Gastroesophageal sphincter (tissue), 4 donors: ENCODE measurements at regions not wholly inside any gene's neighbourhood (a gene's known extent, or its start where the extent isn't known, plus 50 kb on each side); places are given as distances from the start of the nearest gene placed in this dataset.

ENCODE experiments used
- ATAC-seq: fragments of 150-250 bp; one replicate; pipeline ENCODE4 v1.9.1; 2016; ENCODE audit warnings: mild to moderate bottlenecking, moderate library complexity
- H3K27ac ChIP-seq, 4 donors: fragments of 200-600 bp; sonication (generic) in 3 of 4; 1 replicate in 3 of 4; 2 replicates in 1 of 4; pipeline ENCODE4 v1.5.1; 2016 to 2019
- H3K27me3 ChIP-seq: fragments of 200-600 bp; sonication (generic); one replicate; pipeline ENCODE4 v1.5.1; 2019
- H3K36me3 ChIP-seq, 2 donors: fragments of 200-600 bp; sonication (generic); one replicate each; pipeline ENCODE4 v1.5.1; 2019; ENCODE audit warnings: control low read depth in 1 of 2
- H3K4me1 ChIP-seq, 3 donors: fragments of 200-600 bp; sonication (generic); 1 replicate in 2 of 3; 2 replicates in 1 of 3; pipeline ENCODE4 v1.5.1; 2016 to 2019; ENCODE audit warnings: control low read depth in 2 of 3
- H3K4me3 ChIP-seq, 2 donors: fragments of 200-600 bp; sonication (generic); one replicate each; pipeline ENCODE4 v1.5.1; 2019; ENCODE audit warnings: mild to moderate bottlenecking in 1 of 2, moderate library complexity in 1 of 2
- H3K9me3 ChIP-seq, 3 donors: fragments of 200-600 bp; sonication (generic); one replicate each; pipeline ENCODE4 v1.5.1; 2017 to 2019; ENCODE audit warnings: control low read depth in 2 of 3
- EP300 ChIP-seq: sonication (generic); formaldehyde crosslinking; IDR thresholded peaks from one replicate; pipeline ENCODE4 v1.6.1; 2017; ENCODE audit warnings: antibody characterized with exemption, mild to moderate bottlenecking
- POLR2A ChIP-seq, 2 donors: fragments of 450-650 bp; IDR thresholded peaks; one replicate each; pipeline ENCODE4 v1.6.1; 2017; ENCODE audit warnings: antibody characterized with exemption in 2 of 2, mild to moderate bottlenecking in 2 of 2, moderate library complexity in 1 of 2
- POLR2AphosphoS5 ChIP-seq: sonication (generic); formaldehyde crosslinking; IDR thresholded peaks from one replicate; pipeline ENCODE4 v1.6.1; 2017; ENCODE audit warnings: antibody characterized with exemption
- WGBS, 2 donors: methylation state at CpG; one replicate each; pipeline ENCODE4 v1.1.5; 2018; ENCODE audit warnings: low coverage in 1 of 2; 5-methylcytosine and 5-hydroxymethylcytosine counted together
- TF ChIP-seq, protein P1 (sequence below), 4 experiments: fragments of 200-600 bp in 2 of 4; fragments of 450-650 bp in 2 of 4; sonication (generic) in 1 of 4; IDR thresholded peaks; one replicate each; pipeline ENCODE4 v1.5.1; 2017 to 2019; ENCODE audit warnings: antibody characterized with exemption in 4 of 4, mild to moderate bottlenecking in 2 of 4, moderate library complexity in 2 of 4

DNA sequence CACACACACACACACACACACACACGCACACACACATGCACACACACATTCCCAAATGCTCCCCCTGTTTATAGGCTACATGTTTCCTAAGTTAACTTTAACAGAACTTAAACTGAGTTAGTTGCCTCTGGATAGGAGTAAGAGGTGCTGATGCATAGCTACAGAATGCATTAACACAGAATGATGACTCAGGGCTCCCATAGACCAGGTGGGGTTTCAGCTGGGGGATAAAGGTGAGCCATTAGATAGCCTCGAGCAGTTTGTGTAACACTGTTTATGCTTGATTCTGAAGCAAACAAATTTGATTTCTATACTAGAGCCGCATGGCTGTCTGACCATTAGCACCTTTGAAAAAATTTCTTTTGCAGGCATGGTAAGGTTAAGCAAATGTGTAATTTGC, 741.0 kb downstream of the PLCL1 start:
- no peak for TF ChIP-seq POLR2AphosphoS5
- TF ChIP-seq POLR2A (IDR thresholded peaks at IDR 0.05), result no peak
- TF ChIP-seq, protein P1, sequence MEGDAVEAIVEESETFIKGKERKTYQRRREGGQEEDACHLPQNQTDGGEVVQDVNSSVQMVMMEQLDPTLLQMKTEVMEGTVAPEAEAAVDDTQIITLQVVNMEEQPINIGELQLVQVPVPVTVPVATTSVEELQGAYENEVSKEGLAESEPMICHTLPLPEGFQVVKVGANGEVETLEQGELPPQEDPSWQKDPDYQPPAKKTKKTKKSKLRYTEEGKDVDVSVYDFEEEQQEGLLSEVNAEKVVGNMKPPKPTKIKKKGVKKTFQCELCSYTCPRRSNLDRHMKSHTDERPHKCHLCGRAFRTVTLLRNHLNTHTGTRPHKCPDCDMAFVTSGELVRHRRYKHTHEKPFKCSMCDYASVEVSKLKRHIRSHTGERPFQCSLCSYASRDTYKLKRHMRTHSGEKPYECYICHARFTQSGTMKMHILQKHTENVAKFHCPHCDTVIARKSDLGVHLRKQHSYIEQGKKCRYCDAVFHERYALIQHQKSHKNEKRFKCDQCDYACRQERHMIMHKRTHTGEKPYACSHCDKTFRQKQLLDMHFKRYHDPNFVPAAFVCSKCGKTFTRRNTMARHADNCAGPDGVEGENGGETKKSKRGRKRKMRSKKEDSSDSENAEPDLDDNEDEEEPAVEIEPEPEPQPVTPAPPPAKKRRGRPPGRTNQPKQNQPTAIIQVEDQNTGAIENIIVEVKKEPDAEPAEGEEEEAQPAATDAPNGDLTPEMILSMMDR (IDR thresholded peaks at IDR 0.05), result no peak
- 61 to 72% methylated on average over 3 of the region's 3 CpGs for WGBS, 2 donors
- no peaks in the 10 kb centered on the region for H3K36me3 ChIP-seq
- H3K4me1 ChIP-seq, result no peaks in the 10 kb centered on the region
- H3K4me3 ChIP-seq, result no peak overlapping the region
- no peaks in the 10 kb centered on the region for H3K9me3 ChIP-seq
- no peak for ATAC-seq
- H3K27ac ChIP-seq, result no peak overlapping the region
- no peaks in the 10 kb centered on the region for H3K27me3 ChIP-seq

DNA sequence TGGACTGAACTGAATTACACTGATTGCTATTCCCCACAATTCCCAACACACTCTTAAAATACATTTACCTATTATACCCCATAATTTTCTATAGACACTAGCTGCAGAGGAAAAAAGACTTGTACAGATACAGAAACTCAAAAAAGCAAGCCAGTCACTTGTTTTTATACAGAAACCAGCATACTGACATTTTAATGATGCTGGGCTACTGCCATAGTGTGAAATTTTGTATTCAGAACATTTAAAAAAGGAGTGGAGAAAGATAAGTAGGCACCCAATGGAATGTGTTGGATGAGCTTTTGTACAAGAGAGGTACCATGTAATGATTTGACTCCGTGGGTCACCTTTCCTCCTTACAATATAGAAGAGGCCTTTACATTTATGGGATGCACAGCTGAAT, 740.1 kb downstream of the PLCL1 start:
- H3K4me1 ChIP-seq, result no peaks in the 10 kb centered on the region
- H3K36me3 ChIP-seq, result no peaks in the 10 kb centered on the region
- no peaks in the 10 kb centered on the region for H3K27me3 ChIP-seq
- no peak for ATAC-seq
- no peak for TF ChIP-seq POLR2AphosphoS5
- TF ChIP-seq, protein P1 (IDR thresholded peaks at IDR 0.05), result no peak
- TF ChIP-seq POLR2A (IDR thresholded peaks at IDR 0.05), result no peak
- no peak for TF ChIP-seq EP300
- no peak overlapping the region for H3K27ac ChIP-seq
- no peaks in the 10 kb centered on the region for H3K9me3 ChIP-seq
- H3K4me3 ChIP-seq, result no peak overlapping the region
- 75 to 92% methylated on average over 1 of the region's 1 CpG for WGBS, 2 donors

DNA sequence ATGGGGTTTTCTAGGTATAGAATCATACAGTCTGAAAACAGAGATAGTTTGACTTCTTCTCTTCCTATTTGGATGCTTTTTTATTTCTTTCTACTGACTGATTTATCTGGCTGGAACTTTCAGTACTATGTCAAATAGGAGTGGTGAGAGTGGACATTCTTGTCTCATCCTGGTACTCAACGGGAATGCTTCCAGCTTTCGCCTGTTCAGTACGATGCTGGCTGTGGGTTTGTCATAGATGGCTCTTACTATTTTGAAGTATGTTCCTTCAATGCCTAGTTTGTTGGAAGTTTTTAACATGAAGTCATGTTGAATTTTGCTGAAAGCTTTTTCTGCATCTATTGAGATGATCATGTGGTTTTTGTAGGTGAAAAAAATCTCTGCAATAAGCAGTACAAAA, 730.4 kb downstream of the PLCL1 start:
- Histone ChIP-seq H3K27ac (no peak overlapping the region), H3K4me3 (no peak overlapping the region), H3K9me3 (no peaks in the 10 kb centered on the region), H3K4me1 (no peaks in the 10 kb centered on the region), H3K27me3 (no peaks in the 10 kb centered on the region), H3K36me3 (no peaks in the 10 kb centered on the region)
- WGBS, 2 donors, result 83 to 93% methylated on average over 3 of the region's 3 CpGs
- ATAC-seq, result no peak
- TF ChIP-seq, protein P1 (IDR thresholded peaks at IDR 0.05), result no peak
- no peak for TF ChIP-seq POLR2AphosphoS5

DNA sequence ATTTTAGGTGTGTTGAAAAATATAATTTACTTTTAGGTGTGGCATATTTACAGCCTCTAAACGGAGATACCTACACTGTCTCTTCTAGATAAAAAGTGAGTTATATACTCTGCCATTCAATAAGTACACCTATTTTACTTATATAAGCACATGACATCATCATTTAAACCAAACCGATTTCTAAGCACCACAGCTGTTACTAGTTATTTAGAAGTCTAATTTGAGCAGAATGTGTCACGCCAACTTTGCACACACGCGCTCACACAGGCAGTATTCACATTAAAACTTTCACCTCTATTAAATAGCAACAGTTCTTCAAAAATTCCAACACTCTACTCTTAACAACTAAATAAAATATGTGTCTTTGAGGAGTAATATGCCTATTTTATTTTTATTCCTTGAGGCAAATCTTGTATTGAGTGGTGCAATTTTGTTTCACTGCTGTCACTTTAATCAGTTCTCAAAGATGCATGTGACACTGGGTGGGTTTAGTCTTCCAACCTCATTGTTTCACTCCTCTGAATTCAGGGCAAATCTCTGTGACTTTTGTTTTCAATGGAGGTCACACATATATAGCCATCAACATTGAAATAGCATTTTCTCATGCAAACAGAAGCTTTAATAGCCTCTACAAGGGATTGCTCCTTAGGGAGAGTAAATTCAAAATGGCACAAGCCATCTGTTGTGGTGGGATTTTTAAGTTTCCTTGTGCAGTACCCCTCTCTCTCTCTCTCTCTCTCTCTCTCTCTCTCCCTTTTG, 721.0 kb downstream of the PLCL1 start:
- H3K27ac ChIP-seq, result no peak overlapping the region
- no peak for TF ChIP-seq EP300
- TF ChIP-seq, protein P1 (IDR thresholded peaks at IDR 0.05), result no peak
- TF ChIP-seq POLR2AphosphoS5, result no peak
- TF ChIP-seq POLR2A (IDR thresholded peaks at IDR 0.05), result no peak
- no peaks in the 10 kb centered on the region for H3K4me1 ChIP-seq
- no peaks in the 10 kb centered on the region for H3K9me3 ChIP-seq
- H3K4me3 ChIP-seq, result no peak overlapping the region
- no peaks in the 10 kb centered on the region for H3K27me3 ChIP-seq
- no peak for ATAC-seq
- 74% methylated on average over 5 of the region's 5 CpGs for WGBS, 2 donors
- no peaks in the 10 kb centered on the region for H3K36me3 ChIP-seq

DNA sequence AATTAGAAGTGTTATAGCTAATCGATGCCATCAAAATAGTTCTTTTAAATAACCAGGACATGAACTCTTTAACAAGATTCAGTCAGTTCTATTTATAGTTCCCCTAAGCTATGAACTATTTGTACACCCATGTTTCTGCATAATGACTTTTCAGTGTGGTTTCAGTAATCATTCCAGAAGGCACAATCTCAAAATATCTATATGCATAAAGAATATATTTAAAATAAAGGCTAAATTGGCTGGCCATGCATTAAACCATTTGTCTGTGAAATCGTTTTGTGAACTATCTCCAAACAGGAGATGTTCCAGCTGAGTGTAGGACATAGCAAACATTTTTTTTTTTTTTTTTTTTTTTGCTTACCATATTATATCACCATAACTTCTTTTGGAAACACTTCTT, 719.3 kb downstream of the PLCL1 start:
- Histone ChIP-seq H3K4me1 (no peaks in the 10 kb centered on the region), H3K9me3 (no peaks in the 10 kb centered on the region), H3K4me3 (no peak overlapping the region), H3K27ac (no peak overlapping the region), H3K27me3 (no peaks in the 10 kb centered on the region), H3K36me3 (no peaks in the 10 kb centered on the region)
- ATAC-seq, result no peak
- no peak for TF ChIP-seq POLR2A (IDR thresholded peaks at IDR 0.05)
- WGBS, 2 donors, result 56% methylated on average over 2 of the region's 2 CpGs
